K562 (cell line): ENCODE measurements at regions not wholly inside any gene's neighbourhood (a gene's known extent, or its start where the extent isn't known, plus 50 kb on each side); places are given as distances from the start of the nearest gene placed in this dataset.

Experiments used
- NFE2L1 ChIP-seq: fragments of 450-650 bp; IDR thresholded peaks from 2 replicates; pipeline ENCODE4 v1.6.1; 2016; ENCODE audit warnings: missing genetic modification characterization, low read depth, mild to moderate bottlenecking, missing compliant biosample characterization, moderate library complexity, borderline replicate concordance
- POLR2A ChIP-seq: fragments of 450-650 bp; conservative IDR thresholded peaks from 2 replicates; pipeline ENCODE4 v1.6.1; 2016

GRCh38 chr18:38899252-38899651 lies 1333.7 kb upstream of the CELF4 start:
- TF ChIP-seq NFE2L1 (no peak), POLR2A (no peak)
